ENCODE measurements at regions not wholly inside any gene's neighbourhood (a gene's known extent, or its start where the extent isn't known, plus 50 kb on each side); places are given as distances from the start of the nearest gene placed in this dataset.

- H3K4me3 ChIP-seq (ENCODE audit: low read depth in 2 of 2, low read length in 1 of 2): no peak overlapping the region
- H3K4me2 ChIP-seq: no peak overlapping the region
- no peak for DNase-seq
- H3K9me3 ChIP-seq: no peaks in the 10 kb centered on the region
- H3K27me3 ChIP-seq (ENCODE audit: insufficient read depth): no peaks in the 10 kb centered on the region
- H3K27ac ChIP-seq (ENCODE audit: low read depth in 2 of 2, low read length in 1 of 2): no peak overlapping the region; a peak in 1 of 4 replicates
- H3F3A ChIP-seq (replicated peaks; ENCODE audit: insufficient read depth): no peaks in the 10 kb centered on the region
- H4K20me1 ChIP-seq (ENCODE audit: insufficient read depth): no peaks in the 10 kb centered on the region
- no peak for TF ChIP-seq ZBTB33 (IDR thresholded peaks at IDR 0.05; ENCODE audit: borderline replicate concordance, low read depth)
- no peak for TF ChIP-seq MEF2A (IDR thresholded peaks at IDR 0.05; ENCODE audit: borderline replicate concordance, low read depth)
- TF ChIP-seq RCOR1 (IDR thresholded peaks at IDR 0.05; ENCODE audit: low read length): no peak
- no peak for TF ChIP-seq FOSL2 (IDR thresholded peaks at IDR 0.05; ENCODE audit: borderline replicate concordance, low read depth)
- no peak for TF ChIP-seq NRF1 (IDR thresholded peaks at IDR 0.05; ENCODE audit: low read depth, low read length)
- no peak for TF ChIP-seq JUND (IDR thresholded peaks at IDR 0.05)
- no peak overlapping the region for H3K9ac ChIP-seq
- H3K4me1 ChIP-seq (ENCODE audit: control insufficient read depth in 1 of 2, insufficient read depth in 2 of 2, low read depth in 1 of 2, low read length in 1 of 2): peaks cover 0 to 3% of the 10 kb centered on the region in 2 experiments; a peak in 1 of 4 replicates
- CTCF ChIA-PET: interaction anchor here (0.9 to 1.3 kb wide), 3 partner anchors 18 to 33 kb away, joined by 3 to 4 read pairs (median 3); no protein-coding TSS in a partner anchor
- no peak overlapping the region for H2AFZ ChIP-seq (ENCODE audit: low read depth)
- H3K79me2 ChIP-seq (ENCODE audit: insufficient read depth): no peaks in the 10 kb centered on the region
- H3K9me2 ChIP-seq: no peaks in the 10 kb centered on the region
- POLR2A ChIA-PET: no interaction called here
- no peaks in the 10 kb centered on the region for H3K36me3 ChIP-seq (replicated peaks in 1 of 2; ENCODE audit: control insufficient read depth in 1 of 2, insufficient read depth in 2 of 2, low read length in 1 of 2)
- 69% methylated on average over 1 of the region's 1 CpG for WGBS (ENCODE audit: low lambda C conversion rate)
These were observed 69.8 kb downstream of the YIPF5 start for GRCh38 chr5:144100702-144101101.

GRCh38 chr5:144101616-144102015 is 68.8 kb downstream of the YIPF5 start:
- Histone ChIP-seq H3K9me3 (no peaks in the 10 kb centered on the region), H3K9me2 (no peaks in the 10 kb centered on the region), H3K27me3 (ENCODE audit: insufficient read depth) (no peaks in the 10 kb centered on the region), H3K9ac (no peak overlapping the region), H2AFZ (ENCODE audit: low read depth) (no peak overlapping the region), H3K4me2 (no peak overlapping the region), H4K20me1 (ENCODE audit: insufficient read depth) (no peaks in the 10 kb centered on the region), H3K36me3 (replicated peaks in 1 of 2; ENCODE audit: control insufficient read depth in 1 of 2, insufficient read depth in 2 of 2, low read length in 1 of 2) (no peaks in the 10 kb centered on the region), H3K4me1 (ENCODE audit: control insufficient read depth in 1 of 2, insufficient read depth in 2 of 2, low read depth in 1 of 2, low read length in 1 of 2) (peaks cover 0 to 3% of the 10 kb centered on the region in 2 experiments; a peak in 1 of 4 replicates), H3K79me2 (ENCODE audit: insufficient read depth) (no peaks in the 10 kb centered on the region), H3F3A (replicated peaks; ENCODE audit: insufficient read depth) (no peaks in the 10 kb centered on the region), H3K27ac (ENCODE audit: low read depth in 2 of 2, low read length in 1 of 2) (no peak overlapping the region), H3K4me3 (ENCODE audit: low read depth in 2 of 2, low read length in 1 of 2) (no peak overlapping the region)
- TF ChIP-seq EP300 (IDR thresholded peaks at IDR 0.05; ENCODE audit: borderline replicate concordance in 1 of 2, low read depth in 1 of 2, low read length in 1 of 2): no peak
- no peak for TF ChIP-seq SIN3A (IDR thresholded peaks at IDR 0.05; ENCODE audit: borderline replicate concordance, low read depth, low read length)
- no peak for TF ChIP-seq RAD21 (IDR thresholded peaks at IDR 0.05; ENCODE audit: low read length)
- no peak for TF ChIP-seq RCOR1 (IDR thresholded peaks at IDR 0.05; ENCODE audit: low read length)
- TF ChIP-seq FOXJ3 (CRISPR knock-in tag; IDR thresholded peaks at IDR 0.05): no peak
- no peak for TF ChIP-seq ELF1 (IDR thresholded peaks at IDR 0.05)
- no peak for TF ChIP-seq IRF3 (IDR thresholded peaks at IDR 0.05; ENCODE audit: low read depth, low read length)
- TF ChIP-seq TCF12 (IDR thresholded peaks at IDR 0.05): no peak
- TF ChIP-seq USF2 (IDR thresholded peaks at IDR 0.05; ENCODE audit: borderline replicate concordance, low read depth, low read length): no peak
- TF ChIP-seq GABPA (IDR thresholded peaks at IDR 0.05; ENCODE audit: low read depth): no peak
- TF ChIP-seq YY1 (IDR thresholded peaks at IDR 0.05; ENCODE audit: low read depth): no peak
- TF ChIP-seq JUND (IDR thresholded peaks at IDR 0.05): no peak
- no peak for TF ChIP-seq RXRA (IDR thresholded peaks at IDR 0.05; ENCODE audit: borderline replicate concordance, low read depth)
- no peak for DNase-seq
- ChIA-PET POLR2A (no interaction called here), CTCF (interaction anchor here (0.9 to 1.0 kb wide), 2 partner anchors 17 to 25 kb away, joined by 3 read pairs; no protein-coding TSS in a partner anchor)
- WGBS (ENCODE audit: low lambda C conversion rate): 74% methylated on average over 1 of the region's 1 CpG
